Transverse colon (tissue), 4 donors: ENCODE measurements at regions not wholly inside any gene's neighbourhood (a gene's known extent, or its start where the extent isn't known, plus 50 kb on each side); places are given as distances from the start of the nearest gene placed in this dataset.

Source experiments
- CTCF ChIP-seq, 5 experiments: fragments of 200-600 bp in 3 of 5; fragments of 450-650 bp in 2 of 5; sonication (generic) in 3 of 5; IDR thresholded peaks; 1 replicate in 2 of 5; 2 replicates in 3 of 5; pipeline ENCODE4 v1.5.1; 2016 to 2017; ENCODE audit warnings: antibody characterized with exemption in 5 of 5, inconsistent platforms in 3 of 5, mild to moderate bottlenecking in 2 of 5, moderate library complexity in 1 of 5
- EP300 ChIP-seq: sonication (generic); formaldehyde crosslinking; IDR thresholded peaks from one replicate; pipeline ENCODE4 v1.6.1; 2017; ENCODE audit warnings: antibody characterized with exemption, low read depth
- POLR2A ChIP-seq: fragments of 450-650 bp; IDR thresholded peaks from one replicate; pipeline ENCODE4 v1.6.1; 2016; ENCODE audit warnings: antibody characterized with exemption, mild to moderate bottlenecking, moderate library complexity
- POLR2AphosphoS5 ChIP-seq, 3 donors: sonication (generic); formaldehyde crosslinking; IDR thresholded peaks; one replicate each; pipeline ENCODE4 v1.6.1; 2016; ENCODE audit warnings: antibody characterized with exemption in 3 of 3

GRCh38 chr5:114266374-114266773 is 95.5 kb upstream of the KCNN2 start:
- TF ChIP-seq POLR2AphosphoS5 (IDR thresholded peaks at IDR 0.05) (no peak), CTCF (IDR thresholded peaks at IDR 0.05) (no peak), EP300 (no peak), POLR2A (no peak)
